ENCODE measurements at regions not wholly inside any gene's neighbourhood (a gene's known extent, or its start where the extent isn't known, plus 50 kb on each side); places are given as distances from the start of the nearest gene placed in this dataset.

- no peak for TF ChIP-seq CTCF (IDR thresholded peaks at IDR 0.05; ENCODE audit: low read depth, low read length)
- no peak for DNase-seq (ENCODE audit: extremely low read depth, low read depth)
Observed at GRCh38 chr15:46518381-46518780, 883.6 kb downstream of the SQOR start.

- no peak for DNase-seq (ENCODE audit: extremely low read depth, low read depth)
- TF ChIP-seq CTCF (IDR thresholded peaks at IDR 0.05; ENCODE audit: low read depth, low read length), result no peak
Observed at GRCh38 chr15:46523701-46524100, 888.9 kb downstream of the SQOR start.

- DNase-seq (ENCODE audit: extremely low read depth, low read depth), result no peak
- no peak for TF ChIP-seq CTCF (IDR thresholded peaks at IDR 0.05; ENCODE audit: low read depth, low read length)
Observed at GRCh38 chr15:46525984-46526725, 891.3 kb downstream of the SQOR start.

- no peak for DNase-seq (ENCODE audit: extremely low read depth, low read depth)
- no peak for TF ChIP-seq CTCF (IDR thresholded peaks at IDR 0.05; ENCODE audit: low read depth, low read length)
Observed at GRCh38 chr15:46526726-46527110, 891.9 kb downstream of the SQOR start.

- DNase-seq (ENCODE audit: extremely low read depth, low read depth), result no peak
- TF ChIP-seq CTCF (IDR thresholded peaks at IDR 0.05; ENCODE audit: low read depth, low read length), result no peak
Observed at GRCh38 chr15:46543626-46544025, 908.8 kb downstream of the SQOR start.

GRCh38 chr15:46548989-46549388 is 914.2 kb downstream of the SQOR start:
- no peak for TF ChIP-seq CTCF (IDR thresholded peaks at IDR 0.05; ENCODE audit: low read depth, low read length)
- no peak for DNase-seq (ENCODE audit: extremely low read depth, low read depth)

- no peak for TF ChIP-seq CTCF (IDR thresholded peaks at IDR 0.05; ENCODE audit: low read depth, low read length)
- DNase-seq (ENCODE audit: extremely low read depth, low read depth), result no peak
Observed at GRCh38 chr15:46552316-46552715, 917.5 kb downstream of the SQOR start.

All from AG09319 (cell line).